Endometrial microvascular endothelial cells (primary cell): ENCODE measurements at regions not wholly inside any gene's neighbourhood (a gene's known extent, or its start where the extent isn't known, plus 50 kb on each side); places are given as distances from the start of the nearest gene placed in this dataset.

Experiments used
- in situ Hi-C: cut with HindIII; loops from 2 replicates; pipeline ENCODE4 v1.10.0; 2017; ENCODE audit warnings: low sequenced_read_pairs, low pct_unique_long_range_greater_than_20kb; ENCODE audit errors: inconsistent ontology term

DNA sequence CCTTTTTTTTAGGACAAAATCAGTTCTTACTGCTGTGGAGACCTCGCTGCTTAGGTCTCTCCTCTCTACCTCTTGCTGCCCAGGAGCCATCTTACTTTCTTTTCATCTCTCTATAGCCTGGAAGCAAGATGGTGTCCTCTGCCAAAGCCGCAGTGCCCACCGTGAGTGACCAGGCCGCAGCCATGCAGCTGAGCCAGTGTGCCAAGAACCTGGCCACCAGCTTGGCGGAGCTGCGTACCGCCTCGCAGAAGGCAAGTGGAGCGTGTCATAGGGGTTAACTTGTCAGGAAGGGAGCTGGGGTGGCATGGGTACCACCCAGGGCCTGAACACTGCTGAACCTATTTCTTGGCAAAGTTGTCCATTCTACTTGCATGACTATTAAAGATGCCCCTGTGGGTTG is 320.3 kb upstream of the TPM1 start:
- in situ Hi-C loops: no loop called here

DNA sequence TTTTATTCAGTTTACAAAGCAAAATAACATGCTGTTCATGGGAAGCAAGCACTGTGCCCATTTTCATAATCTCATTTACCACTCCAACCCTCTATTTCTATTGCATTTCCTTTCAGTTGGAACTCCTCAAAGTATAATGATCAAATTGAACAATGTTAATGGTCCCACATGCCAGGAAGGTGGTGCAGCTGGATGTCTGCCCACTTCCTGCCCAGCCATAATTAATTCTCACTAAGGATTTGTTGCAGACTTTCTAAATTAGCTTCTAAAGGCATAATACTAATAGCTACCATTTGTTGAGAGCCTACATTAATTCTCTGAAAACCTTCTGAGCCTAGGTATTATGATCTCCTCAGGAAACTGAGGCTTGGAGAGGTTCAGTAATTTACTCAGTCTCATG is 316.1 kb upstream of the TPM1 start:
- in situ Hi-C loops: no loop called here

DNA sequence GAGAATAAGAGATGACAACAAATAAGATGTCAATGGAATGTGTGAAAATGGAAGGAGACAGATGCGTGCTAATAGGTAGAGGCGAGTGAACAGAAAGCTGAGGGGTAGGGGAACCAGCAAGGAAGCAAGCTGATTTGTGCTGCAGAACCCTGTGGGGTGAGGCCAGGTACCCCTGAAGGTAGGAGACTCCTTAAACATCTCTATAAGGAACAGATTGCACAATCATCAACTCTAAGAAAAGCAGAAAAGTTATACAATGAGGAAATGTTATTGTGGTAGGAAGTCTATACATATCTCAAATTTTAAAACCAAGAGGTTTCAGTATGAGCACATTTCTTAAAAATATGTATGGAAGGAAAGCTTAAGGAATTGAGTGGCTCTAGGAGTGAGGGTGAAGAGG is 315.0 kb upstream of the TPM1 start:
- in situ Hi-C loops: no loop called here

DNA sequence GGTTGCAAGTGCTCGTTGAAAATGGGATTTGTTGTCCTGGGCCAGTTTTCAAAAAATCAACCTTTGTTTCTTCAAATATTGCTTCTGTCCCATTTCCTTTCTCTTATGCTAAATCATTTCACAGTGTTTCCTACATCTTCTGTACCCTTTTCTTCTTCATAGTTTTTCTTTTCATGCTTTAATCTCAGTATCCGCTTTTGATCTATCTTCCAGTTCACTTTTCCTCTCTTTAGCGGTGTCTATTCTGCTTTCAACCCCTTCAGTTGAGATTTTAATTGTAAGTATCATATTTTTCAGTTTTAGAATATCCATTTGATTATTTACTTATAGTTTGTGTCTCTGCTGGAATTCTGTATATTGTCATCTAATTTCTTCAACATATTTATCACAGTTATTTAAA is 311.7 kb upstream of the TPM1 start:
- in situ Hi-C loops: no loop called here

DNA sequence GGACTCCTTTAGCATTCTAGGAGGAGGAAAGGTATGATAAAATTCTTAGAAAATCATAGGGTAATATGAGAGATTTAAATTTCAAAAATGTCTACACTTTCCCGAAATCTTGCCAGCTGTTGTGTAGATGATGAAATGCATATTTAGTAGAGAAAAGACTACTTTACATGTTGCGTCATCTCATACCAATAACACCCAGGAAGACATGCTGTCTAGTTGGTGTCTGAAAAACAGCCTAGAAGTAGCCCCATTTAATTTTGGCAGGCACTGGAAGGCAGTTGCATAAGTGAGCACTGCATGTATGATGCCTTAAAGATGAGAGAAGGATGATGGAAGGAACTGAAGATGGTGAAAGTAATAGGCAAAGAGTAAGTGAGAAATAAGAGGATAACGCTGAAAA is 310.5 kb upstream of the TPM1 start:
- in situ Hi-C loops: no loop called here

DNA sequence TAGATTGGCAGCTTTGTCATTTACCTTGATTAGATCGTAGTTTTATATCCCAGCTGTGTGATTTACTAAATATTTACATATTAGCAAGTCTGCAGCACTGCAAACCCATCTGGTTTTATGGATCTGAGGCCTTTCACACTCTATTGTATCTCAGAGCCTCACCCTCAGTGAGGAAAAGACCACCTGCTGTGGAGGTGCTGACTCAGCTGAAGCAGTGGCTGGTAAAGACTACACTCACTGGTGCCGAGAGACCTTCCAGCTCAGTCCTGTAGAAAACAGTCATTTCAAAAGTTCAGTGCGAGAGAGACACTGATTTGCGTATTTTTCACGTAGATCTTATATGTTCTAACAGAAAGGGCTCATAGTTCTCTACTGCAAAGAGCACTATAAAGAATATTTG is 307.8 kb upstream of the TPM1 start:
- in situ Hi-C loops: no loop called here

DNA sequence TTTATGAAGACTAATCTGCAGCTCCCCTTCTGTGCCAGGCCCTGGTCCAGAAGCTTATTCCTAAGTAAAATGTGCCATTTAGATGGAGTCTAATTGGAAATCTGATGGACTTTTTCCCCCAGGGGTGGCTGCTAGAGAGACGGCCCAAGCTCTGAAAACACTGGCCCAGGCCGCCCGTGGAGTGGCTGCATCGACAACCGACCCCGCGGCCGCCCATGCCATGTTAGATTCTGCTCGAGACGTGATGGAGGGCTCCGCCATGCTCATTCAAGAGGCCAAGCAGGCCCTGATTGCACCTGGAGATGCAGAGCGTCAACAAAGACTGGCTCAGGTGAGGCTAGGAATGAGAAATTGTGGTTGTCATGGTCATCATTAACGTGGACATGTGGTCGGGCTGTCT is 305.8 kb upstream of the TPM1 start:
- in situ Hi-C loops: no loop called here

DNA sequence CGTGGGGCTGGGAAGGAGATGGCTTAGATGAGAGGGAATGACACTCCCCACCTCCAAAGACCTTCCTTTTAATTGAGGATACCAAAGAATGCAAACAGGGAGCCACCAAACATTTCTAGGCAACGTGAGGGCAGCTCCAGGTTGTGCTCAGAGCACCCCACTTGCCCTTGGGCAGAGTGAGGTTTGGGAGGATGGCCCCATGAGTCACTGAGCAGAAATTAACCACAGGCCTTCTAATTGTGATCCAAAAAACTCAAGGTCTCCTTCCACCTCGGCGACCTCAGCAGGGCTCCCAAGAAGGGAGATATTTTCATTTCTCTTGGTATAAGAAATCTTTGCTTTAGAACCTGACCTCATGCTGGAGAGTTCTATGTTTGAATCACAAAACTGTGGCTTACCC is 305.0 kb upstream of the TPM1 start:
- in situ Hi-C loops: no loop called here

DNA sequence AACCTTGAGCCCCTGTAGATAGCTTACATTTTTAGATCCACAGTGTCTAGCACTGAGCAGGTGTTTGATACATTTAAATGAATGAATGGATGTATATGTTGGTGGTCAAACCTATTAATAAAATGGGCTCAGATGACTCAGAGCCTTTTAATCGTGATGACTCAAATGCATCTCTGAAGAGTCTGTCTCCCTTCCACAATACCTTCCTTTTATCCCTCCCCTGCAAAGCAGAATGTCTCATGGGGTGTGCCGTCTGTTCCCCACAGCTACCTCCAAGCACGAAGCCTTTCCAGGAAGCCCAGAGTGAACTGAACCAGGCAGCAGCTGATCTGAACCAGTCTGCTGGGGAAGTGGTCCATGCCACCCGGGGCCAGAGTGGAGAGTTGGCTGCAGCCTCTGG is 303.5 kb upstream of the TPM1 start:
- in situ Hi-C loops: no loop called here

DNA sequence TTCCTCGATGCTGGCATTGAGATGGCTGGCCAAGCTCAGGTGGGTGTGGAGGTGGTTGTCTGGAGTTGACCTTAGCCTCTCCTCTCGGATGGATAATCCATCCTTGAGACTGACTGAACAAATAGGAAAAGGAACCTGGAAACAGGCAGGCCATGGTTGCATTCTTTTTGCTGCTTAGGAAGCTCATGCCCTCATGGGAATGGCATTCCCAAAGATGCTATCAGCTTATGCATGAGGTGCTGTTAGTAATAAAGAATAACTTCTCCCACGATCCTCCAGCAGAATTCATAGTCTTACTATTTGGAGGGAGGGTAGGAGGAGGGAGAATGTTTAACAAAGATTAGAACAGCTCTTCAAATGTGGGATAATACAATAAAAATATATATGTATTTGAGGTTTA is 303.0 kb upstream of the TPM1 start:
- in situ Hi-C loops: no loop called here

DNA sequence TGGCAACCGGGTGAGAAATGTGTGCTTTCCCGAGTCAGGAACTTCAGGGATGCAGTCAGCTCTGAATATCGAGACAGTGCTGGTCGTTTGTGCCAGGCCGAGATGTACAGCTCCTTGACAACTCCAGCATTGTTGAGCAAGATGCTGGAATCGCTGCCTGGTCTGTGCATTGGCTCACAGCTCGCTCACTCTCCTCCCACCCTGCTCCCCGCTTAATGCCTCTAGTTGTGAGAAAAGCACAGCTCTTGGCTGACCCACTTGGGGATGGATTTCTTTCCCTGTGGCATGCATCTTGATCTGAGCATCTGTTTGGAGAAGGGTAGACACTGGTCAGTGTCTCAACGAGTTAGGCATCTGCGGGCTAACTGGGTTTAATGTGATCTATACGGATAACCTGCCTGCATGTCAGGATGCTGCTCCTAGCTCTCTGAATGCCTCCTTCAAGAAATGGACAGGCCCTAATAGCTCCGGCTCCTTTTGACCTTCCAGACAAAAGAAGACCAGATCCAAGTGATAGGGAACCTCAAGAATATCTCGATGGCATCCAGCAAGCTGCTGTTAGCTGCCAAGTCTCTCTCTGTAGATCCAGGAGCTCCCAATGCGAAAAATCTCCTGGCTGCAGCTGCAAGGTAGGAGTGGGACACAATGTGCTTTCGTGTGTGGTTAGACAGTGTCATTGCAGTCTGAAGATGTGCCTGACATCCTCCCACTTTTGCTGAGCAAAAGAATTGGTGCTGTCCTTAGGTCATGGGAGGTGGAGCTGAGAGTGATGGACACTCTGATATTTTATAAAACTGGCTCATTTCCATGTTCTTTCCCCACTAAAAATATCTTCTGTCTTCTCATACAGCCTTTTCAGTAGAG is 302.2 kb upstream of the TPM1 start:
- in situ Hi-C loops: no loop called here

DNA sequence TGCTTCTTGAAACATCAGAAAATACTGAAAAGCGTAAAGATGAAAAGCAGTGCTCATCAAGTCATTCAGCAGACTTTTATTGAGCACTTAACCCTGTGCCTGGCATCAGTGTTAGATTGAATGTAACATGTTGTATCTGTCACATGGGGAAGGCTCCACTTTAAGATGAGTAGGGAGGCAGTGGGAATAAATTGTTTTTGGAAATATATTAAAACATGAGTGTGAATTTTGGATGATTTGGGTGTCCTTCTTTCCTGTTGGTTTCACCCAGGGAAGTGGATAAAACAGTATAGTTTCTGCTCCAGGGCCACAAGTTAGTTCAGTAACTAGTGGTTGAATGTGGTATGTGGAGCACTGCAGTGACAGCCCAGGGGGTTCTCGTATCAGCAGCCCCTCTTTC is 301.4 kb upstream of the TPM1 start:
- in situ Hi-C loops: no loop called here

DNA sequence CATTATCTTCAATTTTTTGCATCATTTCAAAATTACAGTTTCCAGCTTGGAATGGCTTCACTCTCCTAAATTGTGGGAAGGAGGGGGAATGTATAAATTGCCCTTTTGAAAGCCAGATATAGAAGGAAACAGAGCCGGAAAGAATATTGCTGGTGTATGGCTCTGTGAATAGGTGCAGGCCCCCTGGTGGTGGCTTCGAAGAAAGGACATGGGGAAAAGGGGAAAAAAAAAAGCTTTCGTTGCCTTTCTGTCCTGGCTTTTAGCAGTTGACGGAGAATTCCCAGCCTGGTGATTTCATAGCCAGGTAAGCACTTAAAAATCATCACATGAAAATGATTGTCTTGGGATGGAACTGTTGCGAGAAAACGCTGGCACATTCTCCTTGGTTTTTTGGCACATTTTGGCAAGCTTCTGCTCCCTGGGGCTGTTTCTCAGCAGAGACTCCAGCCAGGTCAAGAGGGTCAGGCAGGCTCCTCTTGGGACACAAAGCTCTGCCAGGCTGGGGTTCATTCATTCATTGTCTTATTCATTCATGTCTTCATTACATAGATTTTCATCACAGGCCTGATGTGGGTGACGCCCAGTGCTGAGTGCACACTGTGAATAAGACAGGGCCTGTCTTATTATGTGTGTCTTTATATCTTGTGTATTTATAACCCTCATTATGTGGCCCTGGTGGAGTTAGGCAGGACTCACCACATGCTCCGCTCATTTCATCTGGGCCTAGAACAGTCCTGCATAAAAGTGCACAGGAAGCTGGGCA is 300.0 kb upstream of the TPM1 start:
- in situ Hi-C loops: no loop called here

DNA sequence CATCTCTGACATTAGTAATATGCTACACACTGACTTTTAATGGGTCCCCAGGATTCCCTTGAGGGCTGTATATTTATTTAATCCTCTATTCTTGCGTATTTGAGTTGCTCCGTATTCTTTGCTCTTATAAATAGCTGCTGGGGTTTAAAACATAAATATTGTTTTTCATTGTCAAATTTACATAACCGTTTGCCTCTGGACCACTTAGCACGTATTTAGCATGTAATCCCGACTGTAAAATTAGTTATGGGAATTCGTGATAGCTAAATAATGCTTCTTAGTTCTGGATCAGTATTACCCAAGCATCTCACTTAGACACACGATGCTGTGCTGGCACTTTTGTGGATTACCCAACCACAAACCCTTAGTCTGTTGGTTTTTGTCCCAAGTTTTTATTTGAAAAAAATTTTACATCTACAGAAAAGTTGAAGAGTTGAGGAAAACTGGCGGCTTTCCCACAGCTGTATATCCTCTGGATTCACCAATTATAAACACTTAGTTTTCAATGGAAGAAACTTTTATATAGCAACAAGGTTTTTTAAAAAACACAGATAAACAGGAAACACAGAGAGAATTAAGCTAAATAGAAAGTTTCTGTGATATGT is 296.8 kb upstream of the TPM1 start:
- in situ Hi-C loops: no loop called here

DNA sequence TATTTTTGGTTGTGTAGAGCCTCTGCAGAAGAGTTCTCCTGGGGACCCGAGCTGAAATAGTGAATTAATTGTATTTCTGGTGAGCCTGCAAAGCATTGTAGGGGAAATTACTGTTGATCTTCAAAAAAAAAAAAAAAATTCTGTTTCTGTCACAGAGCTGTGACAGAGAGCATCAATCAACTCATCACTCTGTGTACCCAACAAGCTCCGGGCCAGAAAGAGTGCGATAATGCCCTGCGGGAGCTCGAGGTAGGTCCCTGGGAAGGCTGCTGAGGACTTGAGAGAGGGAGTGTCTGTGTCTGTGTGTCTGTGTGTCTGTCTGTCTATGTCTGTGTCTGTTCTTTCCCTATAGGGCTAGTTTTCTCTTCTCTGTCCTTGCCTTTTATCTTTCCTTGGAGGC is 294.4 kb upstream of the TPM1 start:
- in situ Hi-C loops: no loop called here

DNA sequence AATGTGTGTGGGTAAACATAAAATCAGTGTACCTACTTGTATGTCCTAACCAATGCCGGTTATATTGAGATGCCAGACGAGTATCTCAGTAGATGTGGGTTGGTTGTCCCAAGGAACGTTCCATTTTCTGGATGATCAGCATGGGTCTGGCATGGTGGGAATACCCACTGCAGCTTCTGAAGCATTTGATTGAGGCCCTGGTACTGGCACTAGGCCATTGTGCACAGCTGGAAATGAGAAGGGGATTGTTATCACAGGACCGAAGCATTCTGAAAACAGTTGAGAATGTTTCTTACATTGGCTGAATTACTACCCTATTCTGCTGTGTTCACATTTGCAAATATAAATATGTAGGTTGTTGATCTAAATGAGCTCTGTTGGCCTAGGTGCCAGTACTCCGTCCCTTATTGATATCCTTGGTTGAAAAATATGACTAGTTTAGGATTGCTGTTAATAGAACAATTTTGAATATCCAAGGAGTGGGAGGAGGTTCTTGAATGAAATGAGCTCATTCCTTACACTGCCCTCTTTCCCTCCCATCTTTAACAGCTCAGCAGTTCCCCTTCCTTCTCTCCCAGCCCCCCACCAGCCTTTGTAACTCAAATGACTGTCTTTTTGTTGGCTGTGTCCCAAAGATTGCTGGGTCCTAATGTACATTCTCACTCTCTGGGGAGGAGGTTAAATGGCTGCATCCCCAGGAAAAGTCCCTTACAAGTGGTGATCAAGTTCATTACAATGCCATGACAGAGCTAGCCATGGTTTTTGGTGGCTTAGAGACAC is 293.3 kb upstream of the TPM1 start:
- in situ Hi-C loops: no loop called here

DNA sequence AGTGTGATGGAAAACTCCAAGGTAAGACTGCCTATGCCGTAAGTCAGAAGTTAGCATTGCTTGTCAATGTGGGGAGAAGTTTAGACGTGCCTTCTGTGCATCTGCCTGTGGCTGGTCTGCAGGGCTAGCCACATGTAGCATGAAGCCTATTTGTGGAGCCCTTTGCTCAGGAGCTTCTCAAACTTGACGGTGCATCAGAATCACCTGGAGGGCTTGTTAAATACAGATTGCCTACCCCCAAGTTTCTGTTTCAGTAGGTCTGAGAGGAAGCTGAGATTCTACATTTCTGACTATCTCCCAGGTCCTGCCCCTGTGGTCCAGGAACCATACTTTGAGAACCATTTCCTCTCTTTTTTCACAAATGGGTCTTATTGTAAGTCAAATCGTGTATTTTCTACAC is 292.1 kb upstream of the TPM1 start:
- in situ Hi-C loops: no loop called here

DNA sequence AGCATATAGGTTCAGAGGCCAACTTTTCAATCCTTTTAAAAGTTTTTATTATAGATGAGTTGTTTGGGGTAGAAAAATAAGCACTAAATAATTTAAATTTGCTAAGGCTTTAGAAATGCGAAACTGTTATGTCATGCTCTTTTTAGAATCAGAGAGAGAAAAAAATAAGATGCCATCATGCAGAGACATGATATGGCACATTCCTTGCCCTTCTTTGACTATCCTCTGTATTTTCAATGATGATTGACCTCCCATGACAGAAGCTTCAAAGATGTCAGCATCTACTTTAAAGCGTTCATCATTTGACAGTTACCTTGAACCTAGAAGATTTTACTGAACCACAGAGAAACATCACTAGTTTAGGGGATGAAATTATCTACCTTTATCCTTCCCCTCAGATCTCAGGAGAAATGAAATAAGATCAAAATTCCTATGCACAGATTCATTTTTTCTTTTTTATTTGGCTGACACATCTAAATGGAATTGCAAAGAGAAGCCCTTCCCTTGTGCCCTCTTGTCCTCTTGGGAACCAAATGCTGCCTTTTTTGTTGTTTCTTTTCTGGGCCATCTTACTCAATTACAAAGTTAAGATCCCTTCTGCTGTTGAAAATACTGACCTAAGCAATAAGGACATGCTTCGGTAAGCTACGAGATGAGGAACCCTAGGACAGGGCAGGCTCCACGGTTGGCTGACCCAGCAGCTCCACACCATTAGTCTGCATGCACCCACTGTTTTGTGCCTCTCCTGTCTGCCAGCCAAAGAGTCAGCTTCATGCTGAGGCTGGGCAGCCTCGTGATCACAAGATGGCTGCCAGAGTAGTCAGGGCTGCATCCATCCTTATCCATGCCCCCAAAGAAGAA is 289.7 kb upstream of the TPM1 start:
- in situ Hi-C loops: no loop called here
